Right ventricle myocardium inferior (tissue), 1 donor: ENCODE measurements at regions not wholly inside any gene's neighbourhood (a gene's known extent, or its start where the extent isn't known, plus 50 kb on each side); places are given as distances from the start of the nearest gene placed in this dataset.

ENCODE experiments used
- ATAC-seq: fragments of 200-7000 bp; cut with Tn5 transposase; one replicate; pipeline ENCODE4 v1.9.1; 2020; ENCODE audit warnings: mild to moderate bottlenecking, moderate library complexity
- DNase-seq: peaks from one replicate; pipeline ENCODE4 v3.0.0; 2021; ENCODE audit errors: missing footprints
- intact Hi-C: fragments of 100-400 bp; cut with DNase I; formaldehyde crosslinking; loops from one replicate; pipeline ENCODE4 v1.11.0; 2022
- donor health status: DM: no; HTN: yes; CAD: no; lungs with severe emphysema.

GRCh38 chr18:61690418-61691138 lies 202.2 kb downstream of the RNF152 start:
- no peak for DNase-seq
- no peak for ATAC-seq
- intact Hi-C loops = no loop called here

- intact Hi-C loops = no loop called here
- no peak for DNase-seq
- ATAC-seq = no peak
These were observed 205.5 kb downstream of the RNF152 start for GRCh38 chr18:61687317-61687716.

DNA sequence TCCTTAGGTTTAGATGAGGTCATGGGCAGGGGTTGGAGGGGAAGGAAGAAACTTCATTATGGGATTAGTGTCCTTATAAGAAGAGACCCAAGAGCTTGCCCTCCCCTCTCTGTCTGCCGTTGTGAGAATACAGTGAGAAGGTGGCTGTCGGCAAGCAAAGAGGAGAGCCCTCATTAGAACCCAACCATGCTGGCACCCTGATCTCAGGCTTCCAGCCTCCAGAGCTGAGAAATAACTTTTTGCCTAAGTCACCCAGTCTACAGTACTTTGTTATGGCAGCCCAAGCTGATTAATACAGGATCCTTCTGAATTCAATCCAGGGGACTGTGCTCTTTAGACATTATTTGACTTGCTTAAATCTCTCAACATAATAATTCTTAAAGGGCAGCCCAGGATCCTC lies 209.0 kb downstream of the RNF152 start:
- DNase-seq = no peak
- intact Hi-C loops = no loop called here
- ATAC-seq = no peak

DNA sequence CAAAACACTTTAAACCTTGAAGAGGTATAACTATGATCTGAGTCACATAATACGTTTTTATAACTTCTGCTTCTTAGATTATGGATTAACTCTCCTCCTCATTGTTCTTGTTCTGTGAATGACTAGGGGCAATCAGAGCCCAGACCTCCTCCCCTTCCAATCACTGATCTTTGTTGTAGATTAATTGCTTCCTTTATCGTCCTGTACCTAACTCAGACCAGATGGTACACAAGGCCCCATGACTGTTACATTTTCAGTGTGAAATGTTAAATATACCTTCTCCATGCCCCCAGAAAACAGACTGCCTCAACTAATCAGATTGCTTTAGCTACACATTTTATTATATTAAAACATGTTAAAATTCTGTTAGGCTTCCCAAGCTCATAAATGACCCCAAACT lies 211.7 kb downstream of the RNF152 start:
- DNase-seq (no peak), ATAC-seq (no peak)
- intact Hi-C loops = no loop called here

DNA sequence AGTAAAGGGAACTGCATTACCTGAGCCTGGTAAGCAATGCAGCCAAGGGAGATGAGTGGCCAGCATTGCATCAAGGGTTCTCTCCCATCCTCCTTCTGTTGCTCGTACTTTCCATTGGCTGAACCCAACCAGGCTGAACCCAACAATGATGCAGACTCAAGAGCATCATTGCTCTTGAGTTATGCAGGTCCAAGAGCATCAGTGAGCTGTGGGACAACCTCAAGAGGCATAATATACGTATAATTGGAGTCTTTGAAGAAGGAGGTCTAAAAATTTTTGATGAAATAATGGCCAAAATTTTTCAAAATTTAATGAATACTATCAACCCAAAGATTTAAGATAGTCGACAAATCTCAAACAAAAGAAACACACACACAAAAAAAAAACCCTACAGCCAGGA lies 213.0 kb downstream of the RNF152 start:
- DNase-seq (no peak), ATAC-seq (no peak)
- intact Hi-C loops = no loop called here

DNA sequence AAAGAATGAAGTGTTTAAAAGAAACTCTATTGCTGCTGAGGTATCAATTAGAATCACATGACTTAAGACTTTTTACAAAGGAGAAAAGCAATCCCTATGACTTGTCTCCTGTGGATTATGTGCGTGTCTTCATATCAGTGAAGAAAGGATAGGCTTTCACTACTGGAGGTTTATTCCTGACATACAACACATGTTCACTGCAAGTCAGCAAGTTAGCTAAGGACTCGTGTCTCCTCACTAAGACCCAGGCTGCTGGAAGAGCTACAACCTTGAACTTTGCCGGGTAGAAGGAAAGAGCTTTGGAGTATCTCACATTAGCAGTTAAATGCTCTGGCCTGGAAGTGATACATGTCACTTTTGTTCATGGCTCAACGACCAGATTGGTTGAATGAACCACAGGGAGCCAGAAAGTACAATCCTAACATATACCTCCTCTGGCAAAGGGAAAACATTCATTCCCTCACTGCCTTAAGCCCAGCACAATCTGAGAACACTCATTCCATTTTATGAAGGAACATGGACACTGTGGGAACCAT lies 215.3 kb downstream of the RNF152 start:
- ATAC-seq (peak; percentile 56), DNase-seq (no peak)
- intact Hi-C loops = no loop called here

DNA sequence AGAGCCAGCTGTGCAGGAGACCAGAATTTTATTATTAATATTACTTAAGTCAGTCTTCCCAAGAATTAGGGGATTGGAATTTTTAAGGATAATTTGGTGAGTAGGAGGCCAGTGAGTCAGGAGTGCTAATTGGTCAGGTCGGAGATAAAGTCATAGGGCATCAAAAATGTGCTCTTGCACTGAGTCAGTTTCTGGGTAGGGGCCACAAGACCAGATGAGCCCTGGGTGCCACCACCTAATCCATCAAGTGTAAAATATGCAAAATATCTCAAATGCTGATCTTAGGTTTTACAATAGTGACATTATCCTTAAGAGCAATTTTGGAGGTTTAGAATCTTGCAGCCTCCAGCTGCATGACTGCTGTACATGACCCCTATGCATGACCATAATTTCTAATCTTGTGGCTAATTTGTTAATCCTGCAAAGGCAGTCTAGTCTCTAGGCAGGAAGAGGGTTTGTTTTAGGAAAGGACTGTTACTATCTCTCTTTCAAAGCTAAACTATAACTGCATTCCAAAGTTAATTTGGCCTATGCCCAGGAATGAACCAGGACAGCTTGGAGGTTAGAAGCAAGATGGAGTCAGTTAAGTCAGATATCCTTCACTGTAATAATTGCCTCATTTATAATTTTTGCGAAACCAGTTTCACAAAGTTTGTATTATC lies 215.9 kb downstream of the RNF152 start:
- ATAC-seq (no peak), DNase-seq (no peak)
- intact Hi-C loops = no loop called here

DNA sequence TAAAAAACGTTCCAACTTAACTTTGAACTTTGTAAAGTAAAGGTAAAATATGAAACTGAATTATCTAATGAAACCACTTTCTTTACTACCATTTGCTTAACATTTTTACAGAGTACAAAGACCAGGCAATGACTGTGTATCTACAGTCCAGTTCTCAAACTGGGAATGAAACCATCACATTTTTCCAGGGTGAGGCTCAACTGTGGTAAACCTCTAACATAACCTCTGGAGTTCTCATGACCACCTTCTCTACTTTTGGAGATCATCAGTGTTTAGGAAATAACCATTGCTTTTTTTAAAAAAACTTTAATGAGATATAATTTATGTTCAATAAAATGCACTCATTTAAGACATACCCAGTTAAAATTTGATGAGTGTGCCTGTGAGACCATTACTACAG lies 223.5 kb downstream of the RNF152 start:
- DNase-seq (no peak), ATAC-seq (no peak)
- intact Hi-C loops = no loop called here

DNA sequence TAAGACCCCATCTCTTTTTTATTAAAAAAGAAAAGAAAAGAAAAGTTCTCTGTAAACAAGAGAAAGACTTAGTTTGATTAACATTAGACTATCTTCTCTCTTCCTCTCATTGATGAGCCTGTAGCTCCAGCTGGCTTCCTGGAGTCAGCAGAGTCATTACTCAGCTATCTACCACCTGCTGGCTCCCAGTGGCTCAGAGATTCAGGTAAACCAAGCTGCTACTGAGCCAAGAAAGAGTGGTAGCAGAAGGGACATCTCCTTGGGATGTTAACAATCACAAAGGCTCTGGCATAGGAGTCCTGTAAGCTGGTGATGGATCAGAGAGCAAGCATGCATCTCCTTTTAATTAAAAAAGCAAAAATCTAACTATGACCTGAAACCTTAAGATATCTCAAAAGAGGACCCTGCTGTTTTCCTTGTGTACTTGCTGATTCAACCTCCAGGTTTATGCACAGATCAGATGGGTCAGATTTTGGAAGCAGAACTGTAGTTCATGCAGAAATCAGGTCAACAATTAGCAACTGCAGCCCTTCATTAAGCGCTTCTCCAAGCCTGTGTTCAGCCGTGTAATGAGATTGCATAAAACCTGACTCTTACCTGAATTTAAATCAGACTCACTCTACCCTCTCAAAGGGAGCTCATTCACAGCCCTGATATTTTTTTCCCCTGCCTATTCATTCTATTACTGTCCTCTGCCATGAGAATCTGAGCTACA lies 225.8 kb downstream of the RNF152 start:
- ATAC-seq = no peak
- intact Hi-C loops = no loop called here
- DNase-seq = no peak

DNA sequence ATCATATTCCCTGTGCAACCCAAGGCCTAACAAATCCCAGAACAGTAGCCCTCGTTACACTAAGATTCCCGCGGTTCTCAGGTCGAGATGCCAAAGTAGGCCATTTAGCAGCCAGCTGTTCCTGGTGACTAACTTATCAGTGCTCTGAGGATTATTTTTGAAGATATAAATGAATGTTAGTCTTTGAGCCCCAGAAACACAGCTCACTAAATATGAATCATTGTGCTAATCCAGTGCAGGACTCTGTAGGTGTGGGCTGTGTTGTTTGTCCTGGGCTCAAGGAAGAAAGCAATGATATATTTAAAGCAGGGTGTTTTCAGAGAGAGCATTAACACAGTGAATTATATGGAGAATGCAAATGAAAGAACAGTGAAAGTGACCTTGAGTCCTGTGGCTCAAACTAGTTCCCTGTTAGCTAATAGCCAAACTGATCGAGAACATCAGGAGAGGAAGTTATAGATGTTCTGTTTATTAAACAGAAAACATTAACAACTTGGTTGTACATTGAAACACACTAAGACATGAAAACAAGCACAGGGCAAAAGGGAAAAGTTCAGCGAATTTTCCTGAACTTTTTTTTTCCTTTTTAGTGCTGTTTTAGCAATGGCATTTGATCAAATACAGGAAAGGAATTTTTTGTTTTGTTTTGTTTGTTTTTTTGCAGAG lies 228.3 kb downstream of the RNF152 start:
- intact Hi-C loops = no loop called here
- ATAC-seq (no peak), DNase-seq (no peak)

GRCh38 chr18:61662726-61663125 lies 230.1 kb downstream of the RNF152 start:
- DNase-seq (no peak), ATAC-seq (no peak)
- intact Hi-C loops = no loop called here

DNA sequence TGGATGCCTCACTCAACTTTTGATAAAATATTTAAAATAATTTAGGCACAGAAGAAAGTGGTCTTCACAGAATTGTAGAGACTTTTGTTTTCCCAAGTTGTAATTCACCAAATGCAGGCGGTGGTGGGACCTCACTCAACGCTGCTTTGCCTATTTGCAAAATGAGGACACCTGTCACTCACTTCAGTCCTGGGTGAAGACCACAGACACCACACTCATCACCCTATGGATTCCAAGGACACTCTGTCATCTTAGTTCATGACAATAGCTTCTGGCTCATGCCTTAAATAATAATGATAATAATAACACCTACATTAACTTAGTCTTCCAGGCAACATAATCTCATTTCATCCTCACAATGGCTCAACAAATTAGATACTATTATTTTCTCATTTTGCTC lies 234.4 kb downstream of the RNF152 start:
- DNase-seq = no peak
- ATAC-seq = no peak
- intact Hi-C loops = no loop called here

- intact Hi-C loops = no loop called here
- ATAC-seq (no peak), DNase-seq (no peak)
These were observed 235.6 kb downstream of the RNF152 start for GRCh38 chr18:61657066-61657732.

GRCh38 chr18:61655630-61656029 lies 237.2 kb downstream of the RNF152 start:
- intact Hi-C loops = no loop called here
- DNase-seq = no peak
- no peak for ATAC-seq

GRCh38 chr18:61653823-61654551 lies 238.8 kb downstream of the RNF152 start:
- no peak for DNase-seq
- ATAC-seq = no peak
- intact Hi-C loops = no loop called here

DNA sequence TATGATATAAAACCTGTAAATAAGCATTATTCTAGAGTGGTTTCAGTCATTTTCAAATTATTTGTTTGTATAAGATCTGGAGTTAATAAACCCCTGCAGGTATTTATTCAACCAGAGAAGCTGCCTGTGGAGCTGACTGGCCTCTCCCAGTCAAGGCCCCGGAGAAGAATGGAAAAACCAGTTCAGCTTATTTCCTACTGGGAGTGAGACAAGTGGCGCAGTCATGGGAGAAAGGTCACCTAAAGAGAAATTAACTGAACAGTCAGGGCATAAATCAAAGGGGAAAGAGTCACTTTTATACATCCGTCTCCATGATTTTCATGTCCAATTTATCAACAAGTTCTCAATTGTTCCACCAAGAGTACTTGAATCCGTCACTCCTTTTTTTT lies 240.9 kb downstream of the RNF152 start:
- intact Hi-C loops = no loop called here
- DNase-seq (no peak), ATAC-seq (no peak)

- DNase-seq = no peak
- intact Hi-C loops = no loop called here
- ATAC-seq = no peak
These were observed 241.5 kb downstream of the RNF152 start for GRCh38 chr18:61651145-61651879.
